ENCODE measurements at regions not wholly inside any gene's neighbourhood (a gene's known extent, or its start where the extent isn't known, plus 50 kb on each side); places are given as distances from the start of the nearest gene placed in this dataset.

DNA sequence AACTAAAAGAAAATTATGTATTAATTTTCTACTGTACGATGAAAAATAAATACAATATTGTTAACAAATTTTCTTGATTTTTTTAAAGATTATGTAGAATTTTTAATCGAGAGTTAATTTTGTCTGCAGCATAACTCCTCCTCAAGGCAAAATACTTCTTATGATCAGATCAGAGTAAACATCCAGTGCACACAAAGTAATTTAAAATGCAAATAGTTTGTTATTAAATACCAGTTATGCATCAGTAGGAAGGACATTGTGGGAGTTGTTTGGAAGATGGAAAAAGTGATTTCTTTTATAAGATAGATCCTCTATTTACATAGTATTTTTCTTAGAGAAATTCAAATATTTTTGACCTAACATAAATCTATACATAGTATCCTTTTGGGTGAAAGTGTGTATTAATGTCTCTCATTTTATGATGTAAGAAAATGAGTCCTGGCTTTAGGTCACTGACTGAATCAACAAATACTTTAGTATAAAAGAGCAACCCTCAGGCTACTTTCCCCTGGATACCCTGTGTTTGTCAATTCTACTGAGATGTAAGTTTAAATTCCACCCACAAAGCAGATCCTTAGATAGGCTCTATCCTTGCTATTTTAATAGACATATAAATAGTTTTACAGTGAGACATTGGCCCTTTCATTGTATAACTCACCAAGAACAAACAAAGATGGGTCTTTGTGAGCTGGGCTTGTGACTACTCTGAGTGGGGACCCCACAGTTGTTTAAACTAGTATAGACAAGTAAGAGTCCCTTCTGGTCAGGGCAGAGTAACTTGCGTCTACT is 1133.7 kb downstream of the GATA3 start:
- Histone ChIP-seq H4K20me1 (no peaks in the 10 kb centered on the region), H3K27me3 (no peaks in the 10 kb centered on the region), H3K9me3 (replicated peaks in 1 of 11) (peaks cover 0 to 5% (median 2%) of the 10 kb centered on the region in 11 experiments; a peak in 5 of 22 replicates), H3K4me1 (no peaks in the 10 kb centered on the region), H3K4me2 (no peak overlapping the region), H3K4me3 (no peak overlapping the region), H3K27ac (no peak overlapping the region), H3K36me3 (no peaks in the 10 kb centered on the region), H3K9ac (no peak overlapping the region)
- TF ChIP-seq Cebpa-rat (IDR thresholded peaks at IDR 0.05) = no peak

DNA sequence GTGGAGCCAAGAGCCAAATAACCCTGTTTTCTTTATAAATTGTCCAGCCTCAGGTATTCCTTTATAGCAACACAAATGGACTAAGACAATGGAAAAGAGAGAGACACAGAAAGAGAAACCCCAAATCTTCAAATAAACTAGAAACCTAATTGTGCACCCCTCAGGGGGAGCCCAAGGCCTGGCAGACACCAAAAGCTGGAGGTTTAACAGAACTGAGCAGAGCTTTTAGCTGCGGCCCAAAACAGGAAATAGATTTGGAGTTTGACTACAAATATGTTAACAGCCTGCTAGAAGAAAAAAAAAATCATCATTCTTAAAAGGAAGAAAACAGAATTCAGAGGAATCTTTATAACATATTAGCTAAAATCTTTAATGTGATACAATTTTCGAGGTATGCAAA is 1135.0 kb downstream of the GATA3 start:
- H3K9me3 ChIP-seq (replicated peaks in 1 of 11) = no peaks in the 10 kb centered on the region
- H3K4me2 ChIP-seq = no peak overlapping the region
- no peak overlapping the region for H3K4me3 ChIP-seq
- H3K27me3 ChIP-seq = no peaks in the 10 kb centered on the region
- TF ChIP-seq Cebpa-rat (IDR thresholded peaks at IDR 0.05) = no peak
- no peak overlapping the region for H3K27ac ChIP-seq
- no peaks in the 10 kb centered on the region for H3K36me3 ChIP-seq
- H3K9ac ChIP-seq = no peak overlapping the region
- no peaks in the 10 kb centered on the region for H3K4me1 ChIP-seq
- no peaks in the 10 kb centered on the region for H4K20me1 ChIP-seq

DNA sequence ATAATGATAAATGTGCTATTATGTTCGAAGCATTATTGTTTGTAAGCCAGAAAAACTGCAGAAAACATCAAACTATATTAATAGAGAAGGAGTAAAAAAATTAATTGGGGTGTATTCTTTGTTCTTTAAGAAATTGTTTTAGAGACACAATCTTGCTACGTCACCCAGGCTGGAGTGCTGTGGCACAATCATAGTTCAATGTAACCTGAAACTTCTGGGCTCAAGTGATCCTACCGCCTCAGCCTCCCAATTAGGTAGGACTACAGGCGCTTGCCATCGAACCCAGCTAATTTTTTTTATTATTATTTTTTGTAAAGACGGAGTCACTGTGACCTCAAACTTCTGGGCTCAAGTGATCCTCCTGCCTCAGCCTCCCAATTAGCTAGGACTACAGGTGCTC is 1138.6 kb downstream of the GATA3 start:
- no peaks in the 10 kb centered on the region for H3K27me3 ChIP-seq
- no peak overlapping the region for H3K9ac ChIP-seq

DNA sequence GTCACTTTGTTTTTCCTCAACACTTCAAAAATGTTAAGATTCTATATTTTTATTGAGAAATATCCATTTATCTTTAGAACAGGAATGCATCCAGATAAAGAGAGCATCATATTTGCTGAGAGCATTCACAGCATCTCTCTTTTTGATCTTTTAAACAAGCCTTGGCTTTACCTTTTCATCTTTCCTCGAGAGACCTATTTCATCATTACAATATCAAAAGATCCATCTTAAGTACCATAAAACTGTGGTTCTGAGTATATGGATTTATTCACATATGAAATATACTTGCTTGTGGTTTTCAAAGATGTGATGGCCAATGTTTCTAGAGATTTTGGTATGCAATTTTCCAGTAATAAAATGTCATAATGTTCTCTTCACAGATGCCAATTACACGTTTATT is 1140.9 kb downstream of the GATA3 start:
- TF ChIP-seq Cebpa-rat (IDR thresholded peaks at IDR 0.05) = no peak

More for the DNA sequence above, 1138.6 kb downstream of the GATA3 start:
- Histone ChIP-seq H3K27ac (no peak overlapping the region), H3K4me3 (no peak overlapping the region), H3K9me3 (replicated peaks in 1 of 11) (no peaks in the 10 kb centered on the region), H4K20me1 (no peaks in the 10 kb centered on the region), H3K4me2 (no peak overlapping the region), H3K4me1 (no peaks in the 10 kb centered on the region), H3K36me3 (no peaks in the 10 kb centered on the region)
- TF ChIP-seq Cebpa-rat (IDR thresholded peaks at IDR 0.05) = no peak

DNA sequence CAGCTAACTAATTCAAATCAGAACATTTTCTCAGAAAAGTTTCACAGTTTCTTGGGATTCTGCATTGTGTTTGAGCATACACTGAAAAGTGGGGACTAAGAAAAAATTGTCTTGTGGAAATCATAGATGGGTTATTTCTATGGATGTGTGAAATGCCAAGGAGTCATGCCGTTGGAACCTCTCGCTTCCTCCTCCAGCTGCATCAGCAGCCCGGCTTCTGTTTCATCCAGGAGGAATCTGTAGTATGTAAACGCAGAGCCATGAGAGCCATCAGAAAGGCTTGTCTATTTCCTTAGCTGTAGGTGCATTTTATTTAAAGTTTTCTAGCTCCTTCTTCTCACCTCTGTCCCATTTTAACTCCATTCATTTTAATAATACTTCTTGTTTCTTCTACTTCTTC is 1144.1 kb downstream of the GATA3 start:
- Histone ChIP-seq H3K9ac (no peak overlapping the region), H3K27ac (no peak overlapping the region), H4K20me1 (no peaks in the 10 kb centered on the region), H3K36me3 (no peaks in the 10 kb centered on the region), H3K4me1 (no peaks in the 10 kb centered on the region), H3K4me3 (no peak overlapping the region), H3K9me3 (replicated peaks in 1 of 11) (no peaks in the 10 kb centered on the region), H3K4me2 (no peak overlapping the region), H3K27me3 (no peaks in the 10 kb centered on the region)
- no peak for TF ChIP-seq Cebpa-rat (IDR thresholded peaks at IDR 0.05)

More for the DNA sequence above, 1140.9 kb downstream of the GATA3 start:
- H3K4me1 ChIP-seq = no peaks in the 10 kb centered on the region
- H4K20me1 ChIP-seq = no peaks in the 10 kb centered on the region
- H3K4me3 ChIP-seq = no peak overlapping the region
- no peak overlapping the region for H3K9ac ChIP-seq
- no peak overlapping the region for H3K4me2 ChIP-seq
- no peaks in the 10 kb centered on the region for H3K9me3 ChIP-seq (replicated peaks in 1 of 11)
- H3K27me3 ChIP-seq = no peaks in the 10 kb centered on the region
- no peaks in the 10 kb centered on the region for H3K36me3 ChIP-seq
- no peak overlapping the region for H3K27ac ChIP-seq

DNA sequence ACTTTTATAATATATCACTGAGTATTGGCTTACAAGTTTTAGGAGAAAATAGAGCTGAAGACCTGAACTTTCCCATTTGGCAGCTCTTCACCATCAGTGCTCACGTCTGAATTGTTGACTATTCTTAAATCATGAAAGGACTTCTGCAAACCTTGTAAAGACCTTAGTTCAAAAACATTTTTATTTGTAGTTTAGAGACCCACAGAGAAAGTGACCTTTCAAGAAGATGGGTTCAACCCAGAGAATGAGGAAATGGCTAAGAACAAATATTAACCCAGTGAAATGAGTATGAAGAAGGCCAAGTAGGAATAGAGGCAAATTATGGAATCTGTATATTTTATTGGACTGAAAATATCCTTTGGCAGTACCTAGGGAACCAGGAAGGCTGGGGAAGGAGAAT is 1151.1 kb downstream of the GATA3 start:
- Histone ChIP-seq H3K4me1 (no peaks in the 10 kb centered on the region), H3K27ac (no peak overlapping the region), H3K4me3 (no peak overlapping the region), H4K20me1 (no peaks in the 10 kb centered on the region), H3K4me2 (no peak overlapping the region), H3K9me3 (replicated peaks in 1 of 11) (no peaks in the 10 kb centered on the region), H3K9ac (no peak overlapping the region), H3K36me3 (no peaks in the 10 kb centered on the region), H3K27me3 (no peaks in the 10 kb centered on the region)
- TF ChIP-seq Cebpa-rat (IDR thresholded peaks at IDR 0.05) = no peak

DNA sequence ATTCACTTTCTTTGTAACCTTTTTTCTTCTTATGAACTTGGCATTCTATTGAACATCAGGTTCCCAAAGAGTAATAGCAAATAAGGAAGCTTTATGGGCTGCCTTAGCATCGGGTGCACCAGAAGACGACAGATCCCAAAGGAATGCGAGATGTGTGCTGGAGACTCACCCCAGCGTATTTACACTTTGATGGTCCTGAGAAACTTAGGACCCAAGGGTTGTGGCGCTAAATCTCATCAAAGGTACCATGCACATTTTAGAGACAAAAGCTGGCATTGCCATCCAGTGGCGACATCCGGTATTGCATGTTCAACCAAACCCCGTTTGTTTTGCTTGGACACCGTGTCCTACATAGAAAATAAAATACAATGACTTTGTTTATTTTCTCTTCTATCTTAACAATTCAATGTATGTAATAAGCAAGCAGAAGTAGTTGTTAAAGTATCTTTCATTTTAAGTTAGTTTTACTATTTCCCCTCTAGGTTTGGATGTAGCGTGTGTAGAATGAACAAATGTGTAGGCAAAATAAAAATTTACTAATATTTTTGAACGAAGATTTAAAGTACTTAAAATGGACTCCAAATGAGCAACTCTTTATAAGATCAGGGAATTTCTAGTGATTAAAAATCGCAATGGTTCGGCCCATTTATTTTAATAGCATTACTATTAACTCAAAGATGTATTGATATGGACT is 1154.8 kb downstream of the GATA3 start:
- TF ChIP-seq Cebpa-rat (IDR thresholded peaks at IDR 0.05) = no peak
- Histone ChIP-seq H3K36me3 (no peaks in the 10 kb centered on the region), H4K20me1 (no peaks in the 10 kb centered on the region), H3K4me1 (no peaks in the 10 kb centered on the region), H3K9me3 (replicated peaks in 1 of 11) (no peaks in the 10 kb centered on the region), H3K4me3 (no peak overlapping the region), H3K27me3 (no peaks in the 10 kb centered on the region), H3K9ac (no peak overlapping the region), H3K4me2 (no peak overlapping the region), H3K27ac (no peak overlapping the region)

DNA sequence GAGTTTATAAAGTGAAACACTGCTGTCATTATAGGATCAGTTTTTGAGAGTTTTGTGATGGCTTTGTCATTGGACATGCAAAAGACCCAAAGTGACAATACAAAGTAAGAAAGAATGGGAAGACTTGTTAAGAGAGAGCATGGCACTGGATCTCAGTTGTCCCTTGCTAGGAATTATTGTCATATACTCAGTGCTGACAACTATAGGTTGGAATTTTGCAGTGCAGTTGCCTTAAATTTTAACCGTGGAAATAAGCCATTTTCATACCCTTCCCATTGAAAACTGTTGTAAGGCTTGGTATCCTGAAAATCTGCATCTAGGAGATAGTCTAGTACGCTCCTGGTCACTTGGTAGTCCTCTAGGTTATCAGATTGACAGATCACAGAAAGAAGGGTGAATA is 1156.7 kb downstream of the GATA3 start:
- Histone ChIP-seq H3K27ac (no peak overlapping the region), H3K27me3 (no peaks in the 10 kb centered on the region), H3K4me1 (no peaks in the 10 kb centered on the region), H3K4me2 (no peak overlapping the region), H3K9ac (no peak overlapping the region), H3K4me3 (no peak overlapping the region), H3K36me3 (no peaks in the 10 kb centered on the region), H4K20me1 (no peaks in the 10 kb centered on the region), H3K9me3 (replicated peaks in 1 of 11) (no peaks in the 10 kb centered on the region)
- no peak for TF ChIP-seq Cebpa-rat (IDR thresholded peaks at IDR 0.05)

DNA sequence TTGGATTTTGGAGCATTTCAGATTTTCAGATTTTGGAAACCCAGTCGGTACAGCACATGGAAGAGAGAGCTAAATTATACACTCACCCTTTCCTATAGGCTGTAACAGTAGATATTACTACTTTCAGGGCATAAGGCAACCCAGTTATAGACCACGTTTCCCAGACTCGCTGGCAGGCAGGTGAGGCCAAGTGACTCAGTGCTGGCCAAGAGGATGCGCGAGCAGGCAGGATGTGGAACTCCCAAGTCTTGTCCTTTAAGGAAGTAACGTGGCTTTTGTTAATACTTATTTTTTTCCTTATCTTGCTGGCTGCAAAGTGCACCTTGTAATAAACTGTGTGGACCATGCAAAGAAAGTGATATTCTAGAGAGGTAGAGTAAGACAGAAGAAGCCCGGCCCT is 1160.1 kb downstream of the GATA3 start:
- H3K4me2 ChIP-seq = no peak overlapping the region
- no peaks in the 10 kb centered on the region for H4K20me1 ChIP-seq
- no peaks in the 10 kb centered on the region for H3K4me1 ChIP-seq
- no peaks in the 10 kb centered on the region for H3K9me3 ChIP-seq (replicated peaks in 1 of 11)
- TF ChIP-seq Cebpa-rat (IDR thresholded peaks at IDR 0.05) = no peak
- H3K4me3 ChIP-seq = no peak overlapping the region
- no peak overlapping the region for H3K27ac ChIP-seq
- no peaks in the 10 kb centered on the region for H3K27me3 ChIP-seq
- no peak overlapping the region for H3K9ac ChIP-seq
- H3K36me3 ChIP-seq = no peaks in the 10 kb centered on the region

DNA sequence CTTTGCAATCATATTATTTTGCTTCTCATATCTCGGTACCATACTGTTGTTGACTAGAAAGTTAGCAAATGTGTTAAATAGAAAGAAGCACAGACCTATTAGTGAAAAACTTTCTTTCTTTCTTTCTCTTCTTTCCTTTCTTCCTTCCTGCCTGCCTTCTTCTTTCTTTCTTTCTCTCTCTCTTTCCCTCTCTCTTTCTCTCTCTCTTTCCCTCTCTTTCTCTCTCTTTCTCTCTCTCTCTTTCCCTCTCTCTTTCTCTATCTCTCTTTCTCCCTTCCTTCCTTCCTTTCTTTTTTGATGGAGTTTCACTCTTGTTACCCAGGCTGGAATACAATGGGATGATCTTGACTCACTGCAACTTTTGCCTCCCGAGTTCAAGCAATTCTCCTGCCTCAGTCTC is 1160.6 kb downstream of the GATA3 start:
- TF ChIP-seq Cebpa-rat (IDR thresholded peaks at IDR 0.05) = no peak
- Histone ChIP-seq H3K27me3 (no peaks in the 10 kb centered on the region), H3K4me1 (no peaks in the 10 kb centered on the region), H3K9me3 (replicated peaks in 1 of 11) (no peaks in the 10 kb centered on the region), H3K27ac (no peak overlapping the region), H3K4me3 (no peak overlapping the region), H3K4me2 (no peak overlapping the region), H3K36me3 (no peaks in the 10 kb centered on the region), H4K20me1 (no peaks in the 10 kb centered on the region), H3K9ac (no peak overlapping the region)
